CD4-positive, alpha-beta T cell (primary cell): ENCODE measurements at regions not wholly inside any gene's neighbourhood (a gene's known extent, or its start where the extent isn't known, plus 50 kb on each side); places are given as distances from the start of the nearest gene placed in this dataset.

ENCODE experiments used
- ATAC-seq: fragments of 200-7000 bp; cut with Tn5 transposase; one replicate; pipeline ENCODE4 v1.10.0; 2022; ENCODE audit warnings: mild to moderate bottlenecking; ENCODE audit not compliant: poor library complexity
- CTCF ChIA-PET: fragments of 350-600 bp; sonication (Branson Sonifier 250); formaldehyde crosslinking; loops from one replicate; lab custom pipeline; 2021; ENCODE audit warnings: antibody characterized with exemption, inconsistent platforms; lab: Charles Lee
- POLR2A ChIA-PET: fragments of 350-600 bp; sonication (Branson Sonifier 250); formaldehyde crosslinking; loops from one replicate; lab custom pipeline; 2021; ENCODE audit warnings: antibody characterized with exemption, inconsistent platforms; lab: Charles Lee
- DNase-seq, 14 experiments: peaks; one replicate each; pipeline ENCODE4 v3.0.0-alpha.2; 2013 to 2020; ENCODE audit warnings: mixed read lengths in 2 of 14
- H3K27ac ChIP-seq, 2 donors: one replicate each; pipeline versions ENCODE4 v1.5.1 to v1.7.0; 2013; ENCODE audit warnings: low read length in 2 of 2, low read depth in 1 of 2, mild to moderate bottlenecking in 1 of 2
- H3K27me3 ChIP-seq, 2 experiments: 1 replicate in 1 of 2; 2 replicates in 1 of 2; pipeline versions ENCODE4 v1.6.1 to v1.7.0; 2013; ENCODE audit warnings: low read length in 2 of 2, control low read depth in 1 of 2, mild to moderate bottlenecking in 1 of 2, moderate library complexity in 1 of 2; ENCODE audit not compliant: insufficient read depth in 2 of 2, control insufficient read depth in 1 of 2
- H3K36me3 ChIP-seq: one replicate; pipeline ENCODE4 v1.6.1; 2013; ENCODE audit warnings: low read length, control low read depth; ENCODE audit not compliant: insufficient read depth
- H3K4me1 ChIP-seq: one replicate; pipeline ENCODE4 v1.6.1; 2013; ENCODE audit warnings: low read length, control low read depth; ENCODE audit not compliant: insufficient read depth
- H3K4me3 ChIP-seq: one replicate; pipeline ENCODE4 v1.5.1; 2013; ENCODE audit warnings: mild to moderate bottlenecking, low read length, moderate library complexity
- H3K9me3 ChIP-seq, 2 experiments: 1 replicate in 1 of 2; 2 replicates in 1 of 2; pipeline versions ENCODE4 v1.6.1 to v1.7.0; 2013; ENCODE audit warnings: low read length in 2 of 2, mild to moderate bottlenecking in 2 of 2, control low read depth in 1 of 2, moderate library complexity in 1 of 2; ENCODE audit not compliant: control insufficient read depth in 1 of 2, insufficient read depth in 1 of 2
- H3K27ac Mint-ChIP-seq: one replicate; pipeline ENCODE4 v1.8.0; 2020; ENCODE audit warnings: mixed read lengths
- H3K27me3 Mint-ChIP-seq: one replicate; pipeline ENCODE4 v1.8.0; 2021; ENCODE audit warnings: mixed read lengths
- H3K36me3 Mint-ChIP-seq: one replicate; pipeline ENCODE4 v1.8.0; 2021; ENCODE audit warnings: low read depth, mixed read lengths
- H3K4me1 Mint-ChIP-seq: one replicate; pipeline ENCODE4 v1.8.0; 2021; ENCODE audit warnings: low read depth, mixed read lengths
- H3K4me3 Mint-ChIP-seq: one replicate; pipeline ENCODE4 v1.8.0; 2020; ENCODE audit warnings: mild to moderate bottlenecking, mixed read lengths
- H3K9me3 Mint-ChIP-seq: one replicate; pipeline ENCODE4 v1.8.0; 2020; ENCODE audit warnings: mixed read lengths
- CTCF ChIP-seq: fragments of 200-600 bp; IDR thresholded peaks from one replicate; pipeline ENCODE4 v1.8.0; 2022; ENCODE audit warnings: antibody characterized with exemption, mild to moderate bottlenecking
- intact Hi-C, 2 experiments: fragments of 100-400 bp; cut with DNase I in 1 of 2; cut with micrococcal nuclease in 1 of 2; formaldehyde crosslinking; loops; one replicate each; pipeline versions ENCODE4 v1.15.1 to v1.9.0; 2023 to 2025; cut with DNase I, micrococcal nuclease

GRCh38 chr15:38088971-38089370 is 154.5 kb downstream of the TMCO5A start:
- H3K27me3 ChIP-seq: no peaks in the 10 kb centered on the region
- ATAC-seq (no peak), DNase-seq (no peak)
- no peak overlapping the region for H3K27ac Mint-ChIP-seq
- ChIA-PET CTCF (no interaction called here), POLR2A (no interaction called here)
- H3K27ac ChIP-seq: no peak overlapping the region
- H3K9me3 ChIP-seq: no peaks in the 10 kb centered on the region
- no peaks in the 10 kb centered on the region for H3K36me3 ChIP-seq
- H3K9me3 Mint-ChIP-seq: no peaks in the 10 kb centered on the region
- no peaks in the 10 kb centered on the region for H3K4me1 ChIP-seq
- peaks cover 35% of the 10 kb centered on the region for H3K27me3 Mint-ChIP-seq
- H3K36me3 Mint-ChIP-seq: no peaks in the 10 kb centered on the region
- H3K4me3 Mint-ChIP-seq: no peak overlapping the region
- TF ChIP-seq CTCF: no peak
- no peak overlapping the region for H3K4me3 ChIP-seq
- H3K4me1 Mint-ChIP-seq: peaks cover 5% of the 10 kb centered on the region
- intact Hi-C loops: no loop called here

GRCh38 chr15:38090223-38090622 is 155.8 kb downstream of the TMCO5A start:
- no peak for ATAC-seq
- no peaks in the 10 kb centered on the region for H3K9me3 ChIP-seq
- Mint-ChIP-seq H3K36me3 (no peaks in the 10 kb centered on the region), H3K27me3 (peaks cover 35% of the 10 kb centered on the region), H3K4me1 (peaks cover under 1% of the 10 kb centered on the region), H3K27ac (no peak overlapping the region), H3K4me3 (no peak overlapping the region), H3K9me3 (no peaks in the 10 kb centered on the region)
- no peaks in the 10 kb centered on the region for H3K4me1 ChIP-seq
- no peaks in the 10 kb centered on the region for H3K27me3 ChIP-seq
- no peak for TF ChIP-seq CTCF
- no peak overlapping the region for H3K27ac ChIP-seq
- intact Hi-C loops: no loop called here
- H3K36me3 ChIP-seq: no peaks in the 10 kb centered on the region
- CTCF ChIA-PET: no interaction called here
- no peak overlapping the region for H3K4me3 ChIP-seq
- no peak for DNase-seq
- POLR2A ChIA-PET: no interaction called here

- Histone ChIP-seq H3K4me3 (no peak overlapping the region), H3K27ac (no peak overlapping the region), H3K9me3 (no peaks in the 10 kb centered on the region), H3K27me3 (no peaks in the 10 kb centered on the region), H3K36me3 (no peaks in the 10 kb centered on the region), H3K4me1 (no peaks in the 10 kb centered on the region)
- ChIA-PET CTCF (no interaction called here), POLR2A (no interaction called here)
- DNase-seq: no peak
- H3K27me3 Mint-ChIP-seq: peaks cover 35% of the 10 kb centered on the region
- no peaks in the 10 kb centered on the region for H3K4me1 Mint-ChIP-seq
- H3K27ac Mint-ChIP-seq: no peak overlapping the region
- no peaks in the 10 kb centered on the region for H3K9me3 Mint-ChIP-seq
- no peak overlapping the region for H3K4me3 Mint-ChIP-seq
- no peaks in the 10 kb centered on the region for H3K36me3 Mint-ChIP-seq
- no peak for ATAC-seq
- intact Hi-C loops: no loop called here
- no peak for TF ChIP-seq CTCF
Observed at GRCh38 chr15:38090678-38091077, 156.2 kb downstream of the TMCO5A start.
